Hepatocyte (in vitro differentiated cells): ENCODE measurements at regions not wholly inside any gene's neighbourhood (a gene's known extent, or its start where the extent isn't known, plus 50 kb on each side); places are given as distances from the start of the nearest gene placed in this dataset.

ENCODE experiments used
- CTCF ChIP-seq: fragments of 200-600 bp; sonication (generic); IDR thresholded peaks from 2 replicates; pipeline ENCODE4 v1.5.1; 2016; ENCODE audit warnings: antibody characterized with exemption, mild to moderate bottlenecking; ENCODE audit not compliant: poor library complexity
- EZH2 ChIP-seq: fragments of 200-600 bp; sonication (generic); IDR thresholded peaks from 2 replicates; pipeline ENCODE4 v1.6.1; 2016; ENCODE audit warnings: antibody characterized with exemption, mild to moderate bottlenecking, borderline replicate concordance

- TF ChIP-seq CTCF, result no peak
- TF ChIP-seq EZH2, result no peak
Measured at GRCh38 chr6:98286620-98287019, 547.8 kb upstream of the POU3F2 start.
